Neural progenitor cell (in vitro differentiated cells): ENCODE measurements at regions not wholly inside any gene's neighbourhood (a gene's known extent, or its start where the extent isn't known, plus 50 kb on each side); places are given as distances from the start of the nearest gene placed in this dataset.

Experiments
- CTCF ChIP-seq: fragments of 200-600 bp; sonication (generic); IDR thresholded peaks from 2 replicates; pipeline ENCODE4 v1.5.1; 2017; ENCODE audit warnings: antibody characterized with exemption, mild to moderate bottlenecking
- EZH2phosphoT487 ChIP-seq: fragments of 200-600 bp; sonication (generic); IDR thresholded peaks from 2 replicates; pipeline ENCODE4 v1.6.1; 2017; ENCODE audit warnings: antibody characterized with exemption

GRCh38 chrX:13479452-13479813 is 90.0 kb upstream of the EGFL6 start:
- TF ChIP-seq CTCF (no peak), EZH2phosphoT487 (no peak)
